SK-N-SH (cell line): ENCODE measurements at regions not wholly inside any gene's neighbourhood (a gene's known extent, or its start where the extent isn't known, plus 50 kb on each side); places are given as distances from the start of the nearest gene placed in this dataset.

ENCODE experiments used
- CTCF ChIA-PET: fragments of 300-600, 350-600 bp; formaldehyde crosslinking; extraction: SDS; loops from one replicate; lab custom pipeline; 2021; lab: Yijun Ruan, JAX
- POLR2A ChIA-PET: fragments of 350-600 bp; sonication (Branson Sonifier 250); formaldehyde crosslinking; extraction: SDS; loops from one replicate; lab custom pipeline; 2020; ENCODE audit warnings: antibody characterized with exemption, inconsistent platforms; lab: Yijun Ruan, JAX
- DNase-seq: peaks from one replicate; pipeline ENCODE4 v3.0.0; 2012
- H2AFZ ChIP-seq: fragments of 200-600 bp; sonication (generic); 2 replicates; pipeline ENCODE4 v1.8.1; 2016; ENCODE audit warnings: antibody characterized with exemption, mild to moderate bottlenecking, low read depth
- H3F3A ChIP-seq: fragments of 200-600 bp; sonication (generic); replicated peaks from 2 replicates; pipeline ENCODE3; 2016; ENCODE audit warnings: antibody characterized with exemption, mild to moderate bottlenecking; ENCODE audit not compliant: insufficient read depth
- H3K27ac ChIP-seq, 2 experiments: fragments of 200-500 bp in 1 of 2; fragments of 200-600 bp in 1 of 2; sonication (Bioruptor generic) in 1 of 2; sonication (generic), shearing (Covaris generic) in 1 of 2; 2 replicates each; pipeline versions ENCODE4 v1.5.1 to v1.6.1; 2014 to 2016; ENCODE audit warnings: low read depth in 2 of 2, inconsistent platforms in 1 of 2, low read length in 1 of 2, mild to moderate bottlenecking in 1 of 2, mixed read lengths in 1 of 2
- H3K27me3 ChIP-seq: fragments of 200-600 bp; sonication (generic), shearing (Covaris generic); 2 replicates; pipeline ENCODE4 v1.6.1; 2016; ENCODE audit warnings: mixed run types; ENCODE audit not compliant: insufficient read depth
- H3K36me3 ChIP-seq, 2 experiments: fragments of 200-500 bp in 1 of 2; fragments of 200-600 bp in 1 of 2; sonication (Bioruptor generic) in 1 of 2; sonication (generic) in 1 of 2; replicated peaks in 1 of 2; 2 replicates each; pipeline versions ENCODE3 to v1.5.1; 2014 to 2016; ENCODE audit warnings: low read length in 1 of 2, mild to moderate bottlenecking in 1 of 2; ENCODE audit not compliant: insufficient read depth in 2 of 2, control insufficient read depth in 1 of 2
- H3K4me1 ChIP-seq, 2 experiments: fragments of 200-500 bp in 1 of 2; fragments of 200-600 bp in 1 of 2; sonication (Bioruptor generic) in 1 of 2; sonication (generic), shearing (Covaris generic) in 1 of 2; 2 replicates each; pipeline versions ENCODE4 v1.5.1 to v1.6.1; 2014 to 2016; ENCODE audit warnings: low read depth in 1 of 2, low read length in 1 of 2, mixed run types in 1 of 2; ENCODE audit not compliant: insufficient read depth in 2 of 2, control insufficient read depth in 1 of 2
- H3K4me2 ChIP-seq: fragments of 200-600 bp; sonication (generic), shearing (Covaris generic); 2 replicates; pipeline ENCODE4 v1.6.1; 2017; ENCODE audit warnings: mixed run types
- H3K4me3 ChIP-seq, 2 experiments: fragments of 200-500 bp in 1 of 2; fragments of 200-600 bp in 1 of 2; sonication (Bioruptor generic) in 1 of 2; sonication (generic), shearing (Covaris generic) in 1 of 2; 2 replicates each; pipeline versions ENCODE4 v1.5.1 to v1.8.1; 2014 to 2016; ENCODE audit warnings: low read depth in 2 of 2, inconsistent platforms in 1 of 2, low read length in 1 of 2, mild to moderate bottlenecking in 1 of 2, mixed read lengths in 1 of 2, moderate library complexity in 1 of 2
- H3K79me2 ChIP-seq: fragments of 200-600 bp; sonication (generic); 2 replicates; pipeline ENCODE4 v1.8.1; 2017; ENCODE audit warnings: mild to moderate bottlenecking; ENCODE audit not compliant: insufficient read depth
- H3K9ac ChIP-seq: fragments of 200-600 bp; sonication (generic); 2 replicates; pipeline ENCODE4 v1.6.1; 2017; ENCODE audit warnings: mixed run types
- H3K9me2 ChIP-seq: fragments of 200-600 bp; sonication (generic); 2 replicates; pipeline ENCODE4 v1.6.1; 2017; ENCODE audit warnings: mixed run types
- H3K9me3 ChIP-seq: fragments of 200-600 bp; sonication (generic); 2 replicates; pipeline ENCODE4 v1.6.1; 2017; ENCODE audit warnings: mixed run types, mild to moderate bottlenecking, moderate library complexity
- H4K20me1 ChIP-seq: fragments of 200-600 bp; sonication (generic); 2 replicates; pipeline ENCODE4 v1.6.1; 2017; ENCODE audit warnings: mild to moderate bottlenecking, mixed run types; ENCODE audit not compliant: insufficient read depth
- CHD2 ChIP-seq: fragments of 150-350 bp; IDR thresholded peaks from 2 replicates; pipeline ENCODE4 v1.6.1; 2018; ENCODE audit warnings: low read length; ENCODE audit not compliant: partially characterized antibody
- CTCF ChIP-seq: fragments of 200-600 bp; sonication (generic); IDR thresholded peaks from 2 replicates; pipeline ENCODE4 v1.6.1; 2017; ENCODE audit warnings: antibody characterized with exemption, mild to moderate bottlenecking, moderate library complexity
- ELF1 ChIP-seq: IDR thresholded peaks from 2 replicates; pipeline ENCODE4 v1.4.0; 2012
- EZH2phosphoT487 ChIP-seq: fragments of 200-600 bp; sonication (generic); IDR thresholded peaks from 2 replicates; pipeline ENCODE4 v1.6.1; 2017; ENCODE audit warnings: low read depth, mixed run types, mild to moderate bottlenecking, antibody characterized with exemption, moderate library complexity, borderline replicate concordance
- FOSL2 ChIP-seq: IDR thresholded peaks from 2 replicates; pipeline ENCODE4 v1.4.0; 2012; ENCODE audit warnings: low read depth, mild to moderate bottlenecking, moderate library complexity, borderline replicate concordance
- GABPA ChIP-seq: IDR thresholded peaks from 2 replicates; pipeline ENCODE4 v1.4.0; 2012; ENCODE audit warnings: low read depth, mild to moderate bottlenecking
- MEF2A ChIP-seq: IDR thresholded peaks from 2 replicates; pipeline ENCODE4 v1.4.0; 2012; ENCODE audit warnings: low read depth, borderline replicate concordance
- MXI1 ChIP-seq: IDR thresholded peaks from 2 replicates; pipeline ENCODE4 v1.6.1; 2012; ENCODE audit warnings: mild to moderate bottlenecking, low read depth, low read length, improper control_type of control experiment
- NFIC ChIP-seq: IDR thresholded peaks from 2 replicates; pipeline ENCODE4 v1.4.0; 2012; ENCODE audit warnings: borderline replicate concordance
- NRF1 ChIP-seq: IDR thresholded peaks from 2 replicates; pipeline ENCODE4 v1.6.1; 2012; ENCODE audit warnings: low read depth, mild to moderate bottlenecking, low read length
- RAD21 ChIP-seq: IDR thresholded peaks from 2 replicates; pipeline ENCODE4 v1.6.1; 2012; ENCODE audit warnings: mild to moderate bottlenecking, low read length
- RCOR1 ChIP-seq: fragments of 150-350 bp; IDR thresholded peaks from 2 replicates; pipeline ENCODE4 v1.6.1; 2017; ENCODE audit warnings: antibody characterized with exemption, low read length
- RXRA ChIP-seq: IDR thresholded peaks from 2 replicates; pipeline ENCODE4 v1.4.0; 2012; ENCODE audit warnings: low read depth, mild to moderate bottlenecking, borderline replicate concordance
- SMC3 ChIP-seq: IDR thresholded peaks from 2 replicates; pipeline ENCODE4 v1.6.1; 2012; ENCODE audit warnings: low read depth, low read length, improper control_type of control experiment
- TAF1 ChIP-seq: IDR thresholded peaks from 2 replicates; pipeline ENCODE4 v1.6.1; 2012; ENCODE audit warnings: low read depth, mild to moderate bottlenecking, low read length, moderate library complexity, borderline replicate concordance
- TCF12 ChIP-seq: IDR thresholded peaks from 2 replicates; pipeline ENCODE4 v1.4.0; 2012
- TEAD4 ChIP-seq: IDR thresholded peaks from 2 replicates; pipeline ENCODE4 v1.4.0; 2012; ENCODE audit warnings: mild to moderate bottlenecking, borderline replicate concordance; ENCODE audit not compliant: insufficient read depth
- YY1 ChIP-seq: IDR thresholded peaks from 2 replicates; pipeline ENCODE4 v1.4.0; 2012; ENCODE audit warnings: low read depth, mild to moderate bottlenecking
- WGBS: methylation state at CpG from one replicate; pipeline ENCODE4 v1.1.6; 2017; ENCODE audit warnings: low lambda C conversion rate; 5-methylcytosine and 5-hydroxymethylcytosine counted together
- TF ChIP-seq, protein P1 (sequence below): IDR thresholded peaks from 2 replicates; pipeline ENCODE4 v1.4.0; 2012; ENCODE audit warnings: low read depth, borderline replicate concordance
- TF ChIP-seq, protein P2 (sequence below): IDR thresholded peaks from 2 replicates; pipeline ENCODE4 v1.4.0; 2012; ENCODE audit warnings: low read depth, borderline replicate concordance

- ChIA-PET POLR2A (no interaction called here), CTCF (interaction anchor here (0.9 to 2.0 kb wide), 4 partner anchors 486 to 1379 kb away, joined by 3 to 8 read pairs (median 6); no protein-coding TSS in a partner anchor)
- no peak for TF ChIP-seq RCOR1
- no peak for TF ChIP-seq EZH2phosphoT487
- TF ChIP-seq SMC3: no peak
- TF ChIP-seq CHD2: no peak
- TF ChIP-seq MXI1: no peak
- TF ChIP-seq FOSL2: no peak
- TF ChIP-seq YY1: no peak
- TF ChIP-seq, protein P1, sequence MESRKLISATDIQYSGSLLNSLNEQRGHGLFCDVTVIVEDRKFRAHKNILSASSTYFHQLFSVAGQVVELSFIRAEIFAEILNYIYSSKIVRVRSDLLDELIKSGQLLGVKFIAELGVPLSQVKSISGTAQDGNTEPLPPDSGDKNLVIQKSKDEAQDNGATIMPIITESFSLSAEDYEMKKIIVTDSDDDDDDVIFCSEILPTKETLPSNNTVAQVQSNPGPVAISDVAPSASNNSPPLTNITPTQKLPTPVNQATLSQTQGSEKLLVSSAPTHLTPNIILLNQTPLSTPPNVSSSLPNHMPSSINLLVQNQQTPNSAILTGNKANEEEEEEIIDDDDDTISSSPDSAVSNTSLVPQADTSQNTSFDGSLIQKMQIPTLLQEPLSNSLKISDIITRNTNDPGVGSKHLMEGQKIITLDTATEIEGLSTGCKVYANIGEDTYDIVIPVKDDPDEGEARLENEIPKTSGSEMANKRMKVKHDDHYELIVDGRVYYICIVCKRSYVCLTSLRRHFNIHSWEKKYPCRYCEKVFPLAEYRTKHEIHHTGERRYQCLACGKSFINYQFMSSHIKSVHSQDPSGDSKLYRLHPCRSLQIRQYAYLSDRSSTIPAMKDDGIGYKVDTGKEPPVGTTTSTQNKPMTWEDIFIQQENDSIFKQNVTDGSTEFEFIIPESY: no peak
- TF ChIP-seq, protein P2, sequence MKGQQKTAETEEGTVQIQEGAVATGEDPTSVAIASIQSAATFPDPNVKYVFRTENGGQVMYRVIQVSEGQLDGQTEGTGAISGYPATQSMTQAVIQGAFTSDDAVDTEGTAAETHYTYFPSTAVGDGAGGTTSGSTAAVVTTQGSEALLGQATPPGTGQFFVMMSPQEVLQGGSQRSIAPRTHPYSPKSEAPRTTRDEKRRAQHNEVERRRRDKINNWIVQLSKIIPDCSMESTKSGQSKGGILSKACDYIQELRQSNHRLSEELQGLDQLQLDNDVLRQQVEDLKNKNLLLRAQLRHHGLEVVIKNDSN: no peak
Observed at GRCh38 chr16:75792771-75793492, 66.6 kb upstream of the CPHXL start.

GRCh38 chr16:75793641-75794040 lies 67.4 kb upstream of the CPHXL start:
- ChIA-PET POLR2A (no interaction called here), CTCF (interaction anchor here (0.9 to 1.7 kb wide), 4 partner anchors 27 to 1378 kb away, joined by 3 to 7 read pairs (median 4); no protein-coding TSS in a partner anchor)
- Histone ChIP-seq H3K9ac (no peak overlapping the region), H3K4me2 (no peak overlapping the region), H3K9me3 (no peaks in the 10 kb centered on the region), H3K27me3 (no peaks in the 10 kb centered on the region), H3K79me2 (no peaks in the 10 kb centered on the region), H3K36me3 (no peaks in the 10 kb centered on the region), H3F3A (no peaks in the 10 kb centered on the region), H3K27ac (no peak overlapping the region), H3K4me1 (no peaks in the 10 kb centered on the region; a peak in 1 of 4 replicates), H2AFZ (no peak overlapping the region), H3K4me3 (no peak overlapping the region), H3K9me2 (no peaks in the 10 kb centered on the region), H4K20me1 (no peaks in the 10 kb centered on the region)
- TF ChIP-seq NFIC (no peak), RXRA (no peak), TAF1 (no peak), ELF1 (no peak), FOSL2 (no peak), RAD21 (no peak), YY1 (no peak), CTCF (no peak), GABPA (no peak), MXI1 (no peak), TEAD4 (no peak), TCF12 (no peak), NRF1 (no peak), MEF2A (no peak)
- TF ChIP-seq, protein P2: no peak
- no peak for DNase-seq
- 8% methylated on average over 4 of the region's 4 CpGs for WGBS

More at GRCh38 chr16:75792771-75793492, 66.6 kb upstream of the CPHXL start:
- no peaks in the 10 kb centered on the region for H4K20me1 ChIP-seq
- H3F3A ChIP-seq: no peaks in the 10 kb centered on the region
- no peaks in the 10 kb centered on the region for H3K9me3 ChIP-seq
- H3K4me2 ChIP-seq: no peak overlapping the region
- DNase-seq: no peak
- no peak overlapping the region for H2AFZ ChIP-seq
- 52% methylated on average over 7 of the region's 7 CpGs for WGBS
- H3K79me2 ChIP-seq: no peaks in the 10 kb centered on the region
- H3K9ac ChIP-seq: no peak overlapping the region
- H3K27me3 ChIP-seq: no peaks in the 10 kb centered on the region
- H3K27ac ChIP-seq: no peak overlapping the region
- H3K36me3 ChIP-seq: no peaks in the 10 kb centered on the region
- no peaks in the 10 kb centered on the region for H3K9me2 ChIP-seq
- no peaks in the 10 kb centered on the region; a peak in 1 of 4 replicates for H3K4me1 ChIP-seq
- no peak overlapping the region for H3K4me3 ChIP-seq
